ENCODE measurements at regions not wholly inside any gene's neighbourhood (a gene's known extent, or its start where the extent isn't known, plus 50 kb on each side); places are given as distances from the start of the nearest gene placed in this dataset.
"Not testable (repeated sequence)": the region's sequence is repeated elsewhere in the genome, so short reads cannot be mapped to it uniquely, and the experiment has no call there.

- TF ChIP-seq EZH2 (IDR thresholded peaks at IDR 0.05; ENCODE audit: low read length, missing control alignments) = no peak
- TF ChIP-seq, protein P1, sequence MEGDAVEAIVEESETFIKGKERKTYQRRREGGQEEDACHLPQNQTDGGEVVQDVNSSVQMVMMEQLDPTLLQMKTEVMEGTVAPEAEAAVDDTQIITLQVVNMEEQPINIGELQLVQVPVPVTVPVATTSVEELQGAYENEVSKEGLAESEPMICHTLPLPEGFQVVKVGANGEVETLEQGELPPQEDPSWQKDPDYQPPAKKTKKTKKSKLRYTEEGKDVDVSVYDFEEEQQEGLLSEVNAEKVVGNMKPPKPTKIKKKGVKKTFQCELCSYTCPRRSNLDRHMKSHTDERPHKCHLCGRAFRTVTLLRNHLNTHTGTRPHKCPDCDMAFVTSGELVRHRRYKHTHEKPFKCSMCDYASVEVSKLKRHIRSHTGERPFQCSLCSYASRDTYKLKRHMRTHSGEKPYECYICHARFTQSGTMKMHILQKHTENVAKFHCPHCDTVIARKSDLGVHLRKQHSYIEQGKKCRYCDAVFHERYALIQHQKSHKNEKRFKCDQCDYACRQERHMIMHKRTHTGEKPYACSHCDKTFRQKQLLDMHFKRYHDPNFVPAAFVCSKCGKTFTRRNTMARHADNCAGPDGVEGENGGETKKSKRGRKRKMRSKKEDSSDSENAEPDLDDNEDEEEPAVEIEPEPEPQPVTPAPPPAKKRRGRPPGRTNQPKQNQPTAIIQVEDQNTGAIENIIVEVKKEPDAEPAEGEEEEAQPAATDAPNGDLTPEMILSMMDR (conservative IDR thresholded peaks at IDR 0.05 in 1 of 2, IDR thresholded peaks at IDR 0.05 in 1 of 2; ENCODE audit: low read depth in 1 of 2, low read length in 2 of 2) = no peak
- H3K9me3 ChIP-seq (ENCODE audit: control insufficient read depth, insufficient read depth, low read depth, low read length) = no peaks in the 10 kb centered on the region
- H3K27ac ChIP-seq (ENCODE audit: insufficient read depth, low read length) = no peak overlapping the region
- H3K4me2 ChIP-seq (ENCODE audit: extremely low read depth, insufficient read depth, low read length) = no peak overlapping the region
- H3K79me2 ChIP-seq (ENCODE audit: control insufficient read depth, insufficient read depth, low read length) = no peaks in the 10 kb centered on the region
- H2AFZ ChIP-seq (ENCODE audit: low read length) = no peak overlapping the region
- H3K9ac ChIP-seq (ENCODE audit: insufficient read depth, low read length) = no peak overlapping the region
- H4K20me1 ChIP-seq (ENCODE audit: control insufficient read depth, extremely low read depth, insufficient read depth, low read length) = no peaks in the 10 kb centered on the region
- H3K27me3 ChIP-seq (ENCODE audit: control insufficient read depth, insufficient read depth, low read length) = peaks cover 2% of the 10 kb centered on the region
- H3K36me3 ChIP-seq (ENCODE audit: control insufficient read depth, insufficient read depth, low read length) = no peaks in the 10 kb centered on the region
- no peak for DNase-seq (ENCODE audit: low read depth in 2 of 2)
- no peak overlapping the region for H3K4me3 ChIP-seq (replicated peaks in 1 of 4; ENCODE audit: control extremely low read depth in 1 of 4, insufficient read depth in 1 of 4, low read depth in 3 of 4, low read length in 4 of 4)
- H3K4me1 ChIP-seq (ENCODE audit: control insufficient read depth, extremely low read depth, insufficient read depth, low read length) = no peaks in the 10 kb centered on the region
Observed at GRCh38 chr17:27946513-27946912, 53.3 kb upstream of the LYRM9 start.

GRCh38 chr17:27947005-27947406 is 53.8 kb upstream of the LYRM9 start:
- no peaks in the 10 kb centered on the region for H3K79me2 ChIP-seq (ENCODE audit: control insufficient read depth, insufficient read depth, low read length)
- H3K36me3 ChIP-seq (ENCODE audit: control insufficient read depth, insufficient read depth, low read length) = no peaks in the 10 kb centered on the region
- TF ChIP-seq, protein P1 (conservative IDR thresholded peaks at IDR 0.05 in 1 of 2, IDR thresholded peaks at IDR 0.05 in 1 of 2; ENCODE audit: low read depth in 1 of 2, low read length in 2 of 2) = no peak
- no peak for TF ChIP-seq EZH2 (IDR thresholded peaks at IDR 0.05; ENCODE audit: low read length, missing control alignments)
- no peak overlapping the region for H3K4me2 ChIP-seq (ENCODE audit: extremely low read depth, insufficient read depth, low read length)
- no peaks in the 10 kb centered on the region for H3K9me3 ChIP-seq (ENCODE audit: control insufficient read depth, insufficient read depth, low read depth, low read length)
- H3K27me3 ChIP-seq (ENCODE audit: control insufficient read depth, insufficient read depth, low read length) = peaks cover 2% of the 10 kb centered on the region
- no peak for DNase-seq (ENCODE audit: low read depth in 2 of 2)
- no peak overlapping the region for H3K4me3 ChIP-seq (replicated peaks in 1 of 4; ENCODE audit: control extremely low read depth in 1 of 4, insufficient read depth in 1 of 4, low read depth in 3 of 4, low read length in 4 of 4)
- no peak overlapping the region for H2AFZ ChIP-seq (ENCODE audit: low read length)
- H3K4me1 ChIP-seq (ENCODE audit: control insufficient read depth, extremely low read depth, insufficient read depth, low read length) = no peaks in the 10 kb centered on the region
- H4K20me1 ChIP-seq (ENCODE audit: control insufficient read depth, extremely low read depth, insufficient read depth, low read length) = no peaks in the 10 kb centered on the region
- no peak overlapping the region for H3K27ac ChIP-seq (ENCODE audit: insufficient read depth, low read length)
- no peak overlapping the region for H3K9ac ChIP-seq (ENCODE audit: insufficient read depth, low read length)

GRCh38 chr17:27949304-27949703 is 56.1 kb upstream of the LYRM9 start:
- Histone ChIP-seq H3K4me2 (ENCODE audit: extremely low read depth, insufficient read depth, low read length) (no peak overlapping the region), H3K79me2 (ENCODE audit: control insufficient read depth, insufficient read depth, low read length) (no peaks in the 10 kb centered on the region), H3K9me3 (ENCODE audit: control insufficient read depth, insufficient read depth, low read depth, low read length) (no peaks in the 10 kb centered on the region), H3K36me3 (ENCODE audit: control insufficient read depth, insufficient read depth, low read length) (no peaks in the 10 kb centered on the region), H3K27ac (ENCODE audit: insufficient read depth, low read length) (no peak overlapping the region), H2AFZ (ENCODE audit: low read length) (no peak overlapping the region), H3K4me3 (replicated peaks in 1 of 4; ENCODE audit: control extremely low read depth in 1 of 4, insufficient read depth in 1 of 4, low read depth in 3 of 4, low read length in 4 of 4) (no peak overlapping the region), H3K9ac (ENCODE audit: insufficient read depth, low read length) (no peak overlapping the region), H4K20me1 (ENCODE audit: control insufficient read depth, extremely low read depth, insufficient read depth, low read length) (no peaks in the 10 kb centered on the region), H3K4me1 (ENCODE audit: control insufficient read depth, extremely low read depth, insufficient read depth, low read length) (no peaks in the 10 kb centered on the region), H3K27me3 (ENCODE audit: control insufficient read depth, insufficient read depth, low read length) (peaks cover 2% of the 10 kb centered on the region)
- no peak for DNase-seq (ENCODE audit: low read depth in 2 of 2)
- TF ChIP-seq, protein P1 (conservative IDR thresholded peaks at IDR 0.05 in 1 of 2, IDR thresholded peaks at IDR 0.05 in 1 of 2; ENCODE audit: low read depth in 1 of 2, low read length in 2 of 2) = no peak
- no peak for TF ChIP-seq EZH2 (IDR thresholded peaks at IDR 0.05; ENCODE audit: low read length, missing control alignments)

GRCh38 chr17:27950225-27950624 is 57.1 kb upstream of the LYRM9 start:
- H3K79me2 ChIP-seq (ENCODE audit: control insufficient read depth, insufficient read depth, low read length); H3K36me3 ChIP-seq (ENCODE audit: control insufficient read depth, insufficient read depth, low read length); H3K27ac ChIP-seq (ENCODE audit: insufficient read depth, low read length); H3K9me3 ChIP-seq (ENCODE audit: control insufficient read depth, insufficient read depth, low read depth, low read length); H3K4me2 ChIP-seq (ENCODE audit: extremely low read depth, insufficient read depth, low read length); H3K9ac ChIP-seq (ENCODE audit: insufficient read depth, low read length); H3K27me3 ChIP-seq (ENCODE audit: control insufficient read depth, insufficient read depth, low read length); H2AFZ ChIP-seq (ENCODE audit: low read length); DNase-seq (ENCODE audit: low read depth in 2 of 2); H3K4me1 ChIP-seq (ENCODE audit: control insufficient read depth, extremely low read depth, insufficient read depth, low read length); H4K20me1 ChIP-seq (ENCODE audit: control insufficient read depth, extremely low read depth, insufficient read depth, low read length); H3K4me3 ChIP-seq (replicated peaks in 1 of 4; ENCODE audit: control extremely low read depth in 1 of 4, insufficient read depth in 1 of 4, low read depth in 3 of 4, low read length in 4 of 4): not testable (repeated sequence)
